Calu3 (cell line): ENCODE measurements at regions not wholly inside any gene's neighbourhood (a gene's known extent, or its start where the extent isn't known, plus 50 kb on each side); places are given as distances from the start of the nearest gene placed in this dataset.

ENCODE experiments used
- BruUV-seq: library from RNA; stranded (reverse); fragments of 400-500 nt; replicated peaks from 2 replicates; lab custom pipeline; 2021; lab: Mats Ljungman, UMichigan
- CTCF ChIA-PET: fragments of 300-600 bp; sonication (Branson Sonifier 250); formaldehyde crosslinking; loops from one replicate; lab custom pipeline; 2022; ENCODE audit warnings: antibody characterized with exemption; lab: Charles Lee
- DNase-seq: peaks from one replicate; pipeline ENCODE4 v3.0.0; 2022
- H3K27ac Mint-ChIP-seq: one replicate; pipeline ENCODE4 v1.8.0; 2022; ENCODE audit warnings: mixed read lengths; ENCODE audit not compliant: unreplicated experiment
- H3K27me3 Mint-ChIP-seq: one replicate; pipeline ENCODE4 v1.8.0; 2022; ENCODE audit warnings: mixed read lengths; ENCODE audit not compliant: unreplicated experiment
- H3K36me3 Mint-ChIP-seq: one replicate; pipeline ENCODE4 v1.8.0; 2022; ENCODE audit warnings: mild to moderate bottlenecking, moderate library complexity, mixed read lengths; ENCODE audit not compliant: insufficient read depth, unreplicated experiment
- H3K4me1 Mint-ChIP-seq: one replicate; pipeline ENCODE4 v1.8.0; 2022; ENCODE audit warnings: mild to moderate bottlenecking, low read depth, mixed read lengths; ENCODE audit not compliant: unreplicated experiment
- H3K4me3 Mint-ChIP-seq: one replicate; pipeline ENCODE4 v1.8.0; 2022; ENCODE audit warnings: mild to moderate bottlenecking, low read depth, moderate library complexity, mixed read lengths; ENCODE audit not compliant: unreplicated experiment
- H3K9me3 Mint-ChIP-seq: one replicate; pipeline ENCODE4 v1.8.0; 2022; ENCODE audit warnings: low read depth, mixed read lengths; ENCODE audit not compliant: unreplicated experiment
- CTCF ChIP-seq: fragments of 200-600 bp; IDR thresholded peaks from one replicate; pipeline ENCODE4 v1.8.0; 2022; ENCODE audit warnings: antibody characterized with exemption; ENCODE audit not compliant: unreplicated experiment
- intact Hi-C: fragments of 100-400 bp; cut with micrococcal nuclease; formaldehyde crosslinking; loops from one replicate; pipeline ENCODE4 v1.10.0; 2022; ENCODE audit not compliant: unreplicated experiment

GRCh38 chr2:898319-898718 is 52.3 kb upstream of the SNTG2 start:
- intact Hi-C loops, result no loop called here

GRCh38 chr2:897091-897490 is 53.6 kb upstream of the SNTG2 start:
- H3K4me3 Mint-ChIP-seq, result no peak overlapping the region
- CTCF ChIA-PET, result no interaction called here
- H3K27me3 Mint-ChIP-seq, result no peaks in the 10 kb centered on the region
- intact Hi-C loops, result no loop called here
- H3K4me1 Mint-ChIP-seq, result no peaks in the 10 kb centered on the region
- no peak for TF ChIP-seq CTCF
- BruUV-seq, result no TSS peak
- H3K9me3 Mint-ChIP-seq, result peaks cover 28% of the 10 kb centered on the region
- H3K27ac Mint-ChIP-seq, result no peak overlapping the region
- no peak for DNase-seq
- no peaks in the 10 kb centered on the region for H3K36me3 Mint-ChIP-seq

More at GRCh38 chr2:898319-898718, 52.3 kb upstream of the SNTG2 start:
- Mint-ChIP-seq H3K36me3 (no peaks in the 10 kb centered on the region), H3K4me3 (no peak overlapping the region), H3K27me3 (no peaks in the 10 kb centered on the region), H3K27ac (no peak overlapping the region), H3K4me1 (no peaks in the 10 kb centered on the region), H3K9me3 (peaks cover 31% of the 10 kb centered on the region)
- no peak for DNase-seq
- BruUV-seq, result no TSS peak
- CTCF ChIA-PET, result no interaction called here
- no peak for TF ChIP-seq CTCF

GRCh38 chr2:893311-893710 is 57.3 kb upstream of the SNTG2 start:
- H3K4me1 Mint-ChIP-seq, result no peaks in the 10 kb centered on the region
- no peak for TF ChIP-seq CTCF
- BruUV-seq, result no TSS peak
- peaks cover 28% of the 10 kb centered on the region for H3K9me3 Mint-ChIP-seq
- no peak overlapping the region for H3K4me3 Mint-ChIP-seq
- intact Hi-C loops, result no loop called here
- H3K36me3 Mint-ChIP-seq, result no peaks in the 10 kb centered on the region
- no peak for DNase-seq
- H3K27ac Mint-ChIP-seq, result no peak overlapping the region
- CTCF ChIA-PET, result interaction anchor here (0.9 kb wide), 1 partner anchor 105 kb away, joined by 6 read pairs; no protein-coding TSS in a partner anchor
- no peaks in the 10 kb centered on the region for H3K27me3 Mint-ChIP-seq

- CTCF ChIA-PET, result interaction anchor here (0.9 kb wide), 1 partner anchor 105 kb away, joined by 6 read pairs; no protein-coding TSS in a partner anchor
- intact Hi-C loops, result no loop called here
- DNase-seq, result no peak
- Mint-ChIP-seq H3K9me3 (peaks cover 27% of the 10 kb centered on the region), H3K36me3 (no peaks in the 10 kb centered on the region), H3K27me3 (no peaks in the 10 kb centered on the region), H3K4me3 (no peak overlapping the region), H3K4me1 (no peaks in the 10 kb centered on the region), H3K27ac (no peak overlapping the region)
- TF ChIP-seq CTCF, result no peak
- no TSS peak for BruUV-seq
Measured at GRCh38 chr2:892892-893291, 57.8 kb upstream of the SNTG2 start.
